ENCODE measurements at regions not wholly inside any gene's neighbourhood (a gene's known extent, or its start where the extent isn't known, plus 50 kb on each side); places are given as distances from the start of the nearest gene placed in this dataset.

- TF ChIP-seq SUZ12 (IDR thresholded peaks at IDR 0.05; ENCODE audit: extremely low read depth, insufficient read depth, insufficient read length) (no peak), YY1 (IDR thresholded peaks at IDR 0.05; ENCODE audit: insufficient read depth, insufficient read length) (no peak), ZNF274 (IDR thresholded peaks at IDR 0.05; ENCODE audit: low read depth, low read length) (no peak)
These were observed 57.1 kb downstream of the ADCYAP1 start for GRCh38 chr18:961644-962355.

All from NT2/D1 (cell line).